ENCODE measurements at regions not wholly inside any gene's neighbourhood (a gene's known extent, or its start where the extent isn't known, plus 50 kb on each side); places are given as distances from the start of the nearest gene placed in this dataset.

GRCh38 chr7:46897381-46897780 lies 684.5 kb downstream of the TNS3 start:
- Histone ChIP-seq H3K4me2 (no peak overlapping the region), H3F3A (ENCODE audit: low read depth) (no peaks in the 10 kb centered on the region), H3K36me3 (no peaks in the 10 kb centered on the region), H3K79me2 (ENCODE audit: low read depth) (no peaks in the 10 kb centered on the region), H2AFZ (replicated peaks) (no peak overlapping the region), H3K27me3 (no peaks in the 10 kb centered on the region), H4K20me1 (ENCODE audit: low read depth) (no peaks in the 10 kb centered on the region), H3K9me3 (ENCODE audit: low read depth) (no peaks in the 10 kb centered on the region), H3K4me1 (no peaks in the 10 kb centered on the region), H3K9ac (no peak overlapping the region), H3K4me3 (no peak overlapping the region), H3K27ac (no peak overlapping the region)
- TF ChIP-seq EZH2 (IDR thresholded peaks at IDR 0.05) (no peak), EZH2phosphoT487 (IDR thresholded peaks at IDR 0.05) (no peak), CTCF (IDR thresholded peaks at IDR 0.05) (no peak)
- no peak for DNase-seq (ENCODE audit: low spot score)
- H3K4me3 Mint-ChIP-seq: no peak overlapping the region
- H3K36me3 Mint-ChIP-seq: peaks cover 2% of the 10 kb centered on the region
- no peak overlapping the region for H3K27ac Mint-ChIP-seq
- H3K27me3 Mint-ChIP-seq (ENCODE audit: insufficient read depth, low read depth): peaks cover 2% of the 10 kb centered on the region
- peaks cover 7% of the 10 kb centered on the region for H3K9me3 Mint-ChIP-seq
- H3K4me1 Mint-ChIP-seq: no peaks in the 10 kb centered on the region

GRCh38 chr7:46886669-46887374 lies 695.1 kb downstream of the TNS3 start:
- no peak overlapping the region for H3K9ac ChIP-seq
- no peaks in the 10 kb centered on the region for H4K20me1 ChIP-seq (ENCODE audit: low read depth)
- Mint-ChIP-seq H3K9me3 (peaks cover 7% of the 10 kb centered on the region), H3K4me3 (no peak overlapping the region), H3K27me3 (ENCODE audit: insufficient read depth, low read depth) (peaks cover 2% of the 10 kb centered on the region), H3K27ac (no peak overlapping the region), H3K36me3 (no peaks in the 10 kb centered on the region), H3K4me1 (peaks cover under 1% of the 10 kb centered on the region)
- no peaks in the 10 kb centered on the region for H3K36me3 ChIP-seq
- no peaks in the 10 kb centered on the region for H3K27me3 ChIP-seq
- no peak overlapping the region for H3K4me3 ChIP-seq
- no peak overlapping the region for H2AFZ ChIP-seq (replicated peaks)
- H3K79me2 ChIP-seq (ENCODE audit: low read depth): no peaks in the 10 kb centered on the region
- TF ChIP-seq EZH2 (IDR thresholded peaks at IDR 0.05) (no peak), EZH2phosphoT487 (IDR thresholded peaks at IDR 0.05) (no peak), CTCF (IDR thresholded peaks at IDR 0.05) (no peak)
- no peak overlapping the region for H3K4me2 ChIP-seq
- no peaks in the 10 kb centered on the region for H3K9me3 ChIP-seq (ENCODE audit: low read depth)
- no peak overlapping the region for H3K27ac ChIP-seq
- no peaks in the 10 kb centered on the region for H3K4me1 ChIP-seq
- H3F3A ChIP-seq (ENCODE audit: low read depth): no peaks in the 10 kb centered on the region
- DNase-seq (ENCODE audit: low spot score): no peak

GRCh38 chr7:46885167-46885566 lies 696.7 kb downstream of the TNS3 start:
- Mint-ChIP-seq H3K9me3 (peaks cover 7% of the 10 kb centered on the region), H3K27ac (no peak overlapping the region), H3K4me1 (peaks cover 4% of the 10 kb centered on the region), H3K27me3 (ENCODE audit: insufficient read depth, low read depth) (peaks cover 2% of the 10 kb centered on the region), H3K36me3 (no peaks in the 10 kb centered on the region), H3K4me3 (no peak overlapping the region)
- no peak overlapping the region for H3K27ac ChIP-seq
- no peak overlapping the region for H3K4me3 ChIP-seq
- H3K9me3 ChIP-seq (ENCODE audit: low read depth): no peaks in the 10 kb centered on the region
- H2AFZ ChIP-seq (replicated peaks): no peak overlapping the region
- no peak overlapping the region for H3K9ac ChIP-seq
- H3K4me2 ChIP-seq: no peak overlapping the region
- no peaks in the 10 kb centered on the region for H4K20me1 ChIP-seq (ENCODE audit: low read depth)
- no peaks in the 10 kb centered on the region for H3K4me1 ChIP-seq
- H3K79me2 ChIP-seq (ENCODE audit: low read depth): no peaks in the 10 kb centered on the region
- no peak for TF ChIP-seq EZH2 (IDR thresholded peaks at IDR 0.05)
- no peak for TF ChIP-seq CTCF (IDR thresholded peaks at IDR 0.05)
- TF ChIP-seq EZH2phosphoT487 (IDR thresholded peaks at IDR 0.05): no peak
- no peak for DNase-seq (ENCODE audit: low spot score)
- no peaks in the 10 kb centered on the region for H3K36me3 ChIP-seq
- no peaks in the 10 kb centered on the region for H3K27me3 ChIP-seq
- no peaks in the 10 kb centered on the region for H3F3A ChIP-seq (ENCODE audit: low read depth)
